HG03060 (cell line): ENCODE measurements at regions not wholly inside any gene's neighbourhood (a gene's known extent, or its start where the extent isn't known, plus 50 kb on each side); places are given as distances from the start of the nearest gene placed in this dataset.

Experiments used
- ATAC-seq: cut with Tn5 transposase; IDR thresholded peaks from one replicate; pipeline ENCODE4 v1.9.1; 2021; ENCODE audit warnings: low read depth, moderate number of reproducible peaks; ENCODE audit not compliant: unreplicated experiment

DNA sequence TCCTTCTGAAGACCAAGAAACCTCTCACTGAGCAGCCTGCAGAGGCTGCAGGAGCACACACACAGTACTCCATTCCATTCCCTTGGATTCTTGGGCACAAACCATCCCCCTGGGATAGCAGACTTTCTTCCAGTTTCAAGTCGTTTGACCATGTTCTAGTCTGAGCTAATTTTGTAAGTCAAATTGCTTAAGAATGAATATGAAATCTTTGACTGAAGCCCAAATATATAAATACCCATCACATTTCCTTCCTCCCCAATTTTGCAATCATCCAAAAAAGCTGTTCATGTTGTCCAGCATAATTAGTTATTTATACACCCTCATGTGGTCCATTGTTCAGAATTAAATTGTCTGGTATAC lies 231.2 kb upstream of the TPRG1 start:
- ATAC-seq = no peak

GRCh38 chr3:188941103-188941502 lies 230.7 kb upstream of the TPRG1 start:
- no peak for ATAC-seq

DNA sequence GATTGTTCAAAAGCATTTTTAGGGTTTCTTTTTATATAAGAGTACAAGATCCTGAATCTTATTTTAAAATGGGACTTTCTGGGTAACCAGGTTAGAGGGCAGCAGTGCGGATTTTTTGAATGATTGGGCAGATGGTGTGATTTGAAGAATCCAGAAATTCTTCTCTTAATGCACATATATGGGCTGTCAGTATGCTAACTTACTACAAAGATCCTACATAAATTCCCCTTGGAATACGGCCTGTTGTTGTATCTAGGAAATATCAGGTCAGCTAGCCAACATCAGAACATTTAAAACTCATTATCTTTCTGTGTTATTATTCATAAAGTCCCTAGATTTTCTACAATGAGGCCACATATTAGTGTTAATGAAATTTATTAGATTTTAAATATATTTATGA lies 229.6 kb upstream of the TPRG1 start:
- ATAC-seq = no peak

- no peak for ATAC-seq
These were observed 228.2 kb upstream of the TPRG1 start for GRCh38 chr3:188943591-188943990.

- no peak for ATAC-seq
These were observed 227.7 kb upstream of the TPRG1 start for GRCh38 chr3:188944108-188944507.

DNA sequence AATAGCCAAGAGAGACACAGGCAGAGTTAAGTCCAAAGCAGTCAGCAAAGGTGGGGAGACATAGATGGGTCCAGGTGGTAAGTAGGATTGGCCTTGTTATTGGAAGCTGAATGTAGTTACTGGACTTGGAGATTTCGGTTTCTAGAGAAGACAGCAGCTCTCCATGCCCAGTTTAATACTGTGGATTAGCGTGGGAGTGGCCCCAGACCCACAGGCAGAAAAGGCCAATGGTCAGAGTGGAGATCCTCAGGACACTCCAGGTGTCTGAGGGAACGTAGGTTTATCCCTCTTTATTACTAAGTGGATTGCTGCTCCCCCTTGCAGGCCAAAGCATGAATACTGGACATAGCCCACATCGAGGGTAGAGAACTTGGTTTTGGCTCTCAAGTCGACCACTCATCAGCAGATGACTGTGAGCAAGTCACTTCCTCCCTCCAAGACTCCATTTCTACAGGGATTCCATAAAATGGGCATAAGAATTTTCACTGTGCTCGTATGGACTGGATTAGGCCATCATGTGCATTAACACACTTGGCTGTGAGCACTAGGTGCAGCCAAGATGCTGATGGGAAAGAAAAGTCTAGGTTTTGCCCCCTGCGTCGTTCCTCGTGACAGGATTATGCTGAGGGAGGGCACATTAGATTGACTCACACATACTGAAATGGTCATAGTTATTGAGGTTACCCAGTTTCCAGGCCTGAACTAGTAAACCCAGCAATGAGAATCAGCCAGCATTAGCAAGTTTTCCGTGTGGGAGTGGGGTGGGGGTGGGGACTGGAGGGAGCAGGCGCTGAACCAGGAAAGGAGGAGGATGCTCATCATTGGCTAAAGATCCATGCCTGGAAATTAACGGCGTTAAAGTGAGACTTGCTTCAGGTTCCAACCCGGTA lies 225.2 kb upstream of the TPRG1 start:
- no peak for ATAC-seq

- ATAC-seq = no peak
These were observed 224.1 kb upstream of the TPRG1 start for GRCh38 chr3:188947401-188948280.

DNA sequence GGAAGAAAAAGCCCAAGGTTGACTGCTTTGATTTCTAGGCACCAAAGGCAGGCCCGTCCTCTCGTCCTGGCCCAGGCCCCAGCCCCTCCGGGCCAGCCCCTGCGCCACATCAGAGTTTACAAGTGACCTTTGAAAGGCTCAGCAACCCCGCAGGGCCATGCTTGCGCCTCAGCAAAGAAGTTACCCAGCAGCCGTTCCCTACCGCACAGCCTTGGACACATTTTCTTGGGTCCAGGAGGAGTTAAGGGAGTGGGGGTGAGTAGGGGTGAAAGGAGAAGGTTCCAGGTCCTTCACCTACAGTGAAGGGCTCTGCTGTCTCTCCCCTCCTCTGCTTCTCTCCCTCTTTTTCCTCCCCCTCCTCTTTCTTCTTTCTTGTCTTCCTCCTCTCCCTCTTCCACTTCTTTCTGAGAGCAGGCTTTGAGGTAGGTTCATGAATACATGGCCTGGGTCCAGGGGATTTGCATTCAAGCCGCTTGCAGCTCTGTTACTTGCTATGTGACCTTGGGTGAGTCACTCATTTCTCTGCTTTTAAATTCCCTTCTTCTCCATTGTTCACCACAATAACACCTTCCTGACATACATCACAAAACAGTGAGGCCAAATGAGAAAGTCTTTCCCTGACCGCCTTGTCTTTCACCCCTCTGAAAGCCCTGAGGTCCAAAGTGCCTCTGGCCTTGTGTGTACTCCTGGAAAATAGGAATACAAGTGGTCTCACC lies 223.3 kb upstream of the TPRG1 start:
- no peak for ATAC-seq

- ATAC-seq = no peak
These were observed 222.8 kb upstream of the TPRG1 start for GRCh38 chr3:188948997-188949389.

DNA sequence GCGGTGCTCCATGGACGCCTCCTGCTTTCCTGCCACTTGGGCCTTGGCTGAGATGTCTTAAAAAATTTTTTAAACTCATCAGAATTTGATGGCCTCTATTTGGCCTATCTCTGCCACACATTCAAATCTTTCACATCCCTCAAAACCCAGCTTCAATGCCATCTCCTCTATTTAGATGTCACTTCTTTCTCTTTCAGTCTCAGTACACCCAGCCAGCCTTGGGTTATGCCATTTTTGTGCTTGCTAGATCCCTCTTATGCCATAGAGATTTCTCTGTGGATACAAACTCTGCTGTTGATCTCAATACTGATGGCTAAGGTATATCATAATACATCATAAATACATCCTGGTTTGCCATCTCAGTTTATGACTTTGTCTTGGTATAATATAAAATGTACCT lies 222.3 kb upstream of the TPRG1 start:
- ATAC-seq = no peak

DNA sequence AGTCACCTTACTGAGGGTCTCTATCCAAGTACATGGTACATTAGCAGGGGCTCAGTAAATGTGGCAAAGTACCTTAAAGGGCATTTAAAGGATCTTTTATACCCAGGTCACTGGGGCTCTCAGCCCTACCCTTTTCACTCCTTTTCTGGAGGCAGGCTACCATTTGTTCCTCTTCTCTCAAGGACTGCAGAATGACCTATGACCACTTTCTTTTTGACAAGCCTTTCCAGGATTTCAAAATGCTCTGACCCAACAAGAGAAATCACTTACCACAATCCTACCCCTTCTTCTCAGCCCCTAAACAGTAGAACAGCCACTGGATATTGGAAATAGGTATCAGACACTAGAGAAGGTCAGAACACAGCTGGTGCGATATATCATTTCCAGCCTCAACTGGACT lies 221.8 kb upstream of the TPRG1 start:
- no peak for ATAC-seq

- ATAC-seq = no peak
These were observed 220.8 kb upstream of the TPRG1 start for GRCh38 chr3:188950832-188951489.

DNA sequence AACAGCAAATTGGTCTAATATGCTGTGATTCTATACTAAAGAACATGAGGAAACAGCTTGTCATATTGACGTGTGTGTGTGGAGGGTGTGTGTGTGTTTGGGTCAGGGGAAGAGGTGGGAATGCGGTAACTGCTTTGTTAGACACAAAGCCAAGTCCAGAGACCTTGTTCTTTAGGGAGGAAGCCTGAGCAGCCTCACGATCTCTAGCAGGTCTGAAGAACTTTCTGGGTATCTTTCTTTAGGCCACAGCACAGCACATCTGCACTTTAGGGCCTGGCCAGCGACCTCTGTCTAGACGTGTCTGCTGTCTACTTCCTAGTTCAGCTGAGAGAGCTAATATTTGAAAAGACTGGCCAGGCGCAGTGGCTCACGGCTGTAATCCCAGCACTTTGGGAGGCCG lies 220.0 kb upstream of the TPRG1 start:
- ATAC-seq = no peak

DNA sequence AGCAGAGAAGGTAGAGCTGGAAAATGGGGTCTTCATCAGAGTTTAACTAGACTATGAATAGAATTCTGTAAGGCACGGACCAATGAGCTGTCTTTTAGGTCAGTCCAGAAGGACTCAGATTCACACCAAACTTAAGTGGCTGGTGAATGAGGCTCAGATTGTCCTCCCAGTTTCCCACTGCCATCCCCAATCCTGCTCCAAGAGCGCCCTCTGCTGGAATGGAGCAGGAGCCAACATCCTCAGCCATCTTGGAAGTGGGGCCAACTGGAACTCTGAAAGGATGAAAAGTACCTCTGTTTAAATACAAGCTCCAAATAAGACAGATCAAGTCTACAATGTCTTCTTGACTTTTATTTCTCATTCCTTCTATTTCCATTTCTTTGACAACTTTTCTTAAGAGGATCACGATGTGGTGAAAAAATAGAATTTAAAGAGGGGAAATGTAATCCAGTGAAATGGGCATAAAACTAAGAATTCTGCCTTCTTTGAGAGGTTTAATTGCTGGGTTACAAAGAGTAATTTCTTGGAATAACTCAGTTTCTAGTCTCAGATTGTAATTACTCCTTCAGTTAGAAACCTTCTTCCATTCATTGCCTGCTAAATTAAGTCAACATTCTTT lies 217.1 kb upstream of the TPRG1 start:
- no peak for ATAC-seq

- ATAC-seq = no peak
These were observed 215.9 kb upstream of the TPRG1 start for GRCh38 chr3:188955919-188956318.

DNA sequence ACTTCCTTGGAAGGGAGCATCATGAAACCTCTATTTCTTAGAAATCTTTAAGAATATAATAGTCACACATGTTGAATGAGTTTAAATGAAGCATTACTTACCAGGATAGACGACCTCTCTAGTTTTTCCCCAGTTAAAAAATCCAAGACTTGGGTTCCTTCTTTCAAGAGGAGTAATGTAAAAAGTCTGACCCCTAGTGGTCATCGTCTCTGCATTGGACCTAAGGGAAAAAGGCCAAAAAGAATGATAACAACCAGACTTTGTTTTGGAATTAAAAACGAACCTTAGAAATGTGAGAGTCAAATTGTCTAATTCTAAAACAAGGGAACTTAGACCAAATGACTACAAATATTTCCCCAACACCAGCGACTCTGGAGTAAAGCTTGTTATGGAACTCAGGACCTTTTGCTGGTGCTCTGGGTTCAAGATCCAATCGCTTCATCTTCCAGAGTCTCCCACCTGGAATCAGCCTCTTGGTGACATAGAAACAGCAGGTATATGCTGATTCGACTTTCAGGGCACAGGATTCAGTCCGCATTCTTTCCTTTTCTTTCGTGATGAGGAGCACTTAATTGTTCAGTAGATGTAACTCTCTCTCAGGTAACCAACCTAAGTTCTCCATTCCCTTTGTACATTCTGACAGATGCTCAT lies 214.8 kb upstream of the TPRG1 start:
- ATAC-seq = no peak

GRCh38 chr3:188959013-188959412 lies 212.8 kb upstream of the TPRG1 start:
- ATAC-seq = no peak

DNA sequence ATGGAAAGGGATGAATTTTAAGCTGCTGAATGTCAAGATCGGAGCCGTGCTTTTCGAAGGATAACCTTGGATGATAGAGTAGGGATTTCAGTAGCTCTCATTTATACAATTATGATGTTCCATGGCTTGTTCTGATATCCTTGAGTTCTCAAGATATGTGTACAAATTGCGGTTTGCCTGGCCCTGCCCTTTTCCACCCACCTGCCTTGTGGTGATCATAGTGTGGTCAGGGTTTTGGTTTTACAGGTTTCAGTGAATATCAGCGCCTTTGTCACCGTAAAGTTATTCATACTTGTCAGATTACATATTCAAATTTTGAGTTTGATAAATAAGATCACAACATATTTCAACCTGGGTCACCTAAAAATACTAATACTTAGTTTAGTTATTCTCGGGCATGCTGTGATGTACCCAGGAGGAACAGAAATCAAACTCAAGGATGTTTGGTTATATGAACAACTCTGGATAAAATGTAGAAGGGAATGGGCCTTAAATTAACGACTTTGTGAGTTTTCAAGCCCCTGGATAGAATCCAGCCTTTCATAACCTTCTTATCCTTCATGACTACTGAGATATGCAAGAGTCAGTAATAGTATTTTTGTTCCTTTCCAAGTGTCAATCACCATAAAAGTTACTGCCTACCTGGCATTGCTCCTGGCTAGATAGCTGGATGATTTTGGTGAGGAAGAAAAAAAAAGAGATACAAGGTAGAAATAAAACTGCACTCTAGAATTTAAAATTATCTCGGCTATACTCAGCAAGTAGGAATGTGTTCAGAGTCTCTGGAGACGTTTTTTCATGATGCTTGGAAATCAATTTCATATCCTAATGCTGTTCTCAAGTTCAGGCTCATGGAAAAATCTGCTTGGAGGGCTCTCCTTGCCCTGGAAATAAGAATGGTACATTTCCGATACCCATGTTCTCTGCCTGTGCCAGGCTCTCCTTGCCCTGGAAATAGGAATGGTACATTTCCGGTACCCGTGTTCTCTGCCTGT lies 209.2 kb upstream of the TPRG1 start:
- ATAC-seq = no peak
